GM23338 (cell line): ENCODE measurements at regions not wholly inside any gene's neighbourhood (a gene's known extent, or its start where the extent isn't known, plus 50 kb on each side); places are given as distances from the start of the nearest gene placed in this dataset.

Source experiments
- ATAC-seq: fragments of 200-7000 bp; cut with Tn5 transposase; 3 replicates; pipeline ENCODE4 v1.9.1; 2020
- DNase-seq: peaks from one replicate; pipeline ENCODE4 v3.0.0-alpha.2; 2015; ENCODE audit warnings: low spot score
- H2AFZ ChIP-seq: fragments of 200-600 bp; sonication (generic); 2 replicates; pipeline ENCODE4 v1.8.0; 2016; ENCODE audit warnings: antibody characterized with exemption, mild to moderate bottlenecking, moderate library complexity
- H3F3A ChIP-seq: fragments of 200-600 bp; sonication (generic); replicated peaks from 2 replicates; pipeline ENCODE4 v1.8.0; 2017; ENCODE audit warnings: antibody characterized with exemption, mixed run types, low read depth
- H3K27ac ChIP-seq: fragments of 200-600 bp; sonication (generic); 2 replicates; pipeline ENCODE4 v1.6.1; 2016; ENCODE audit warnings: low read depth
- H3K27me3 ChIP-seq: fragments of 200-600 bp; sonication (generic); 2 replicates; pipeline ENCODE4 v1.8.0; 2016; ENCODE audit warnings: mild to moderate bottlenecking, mixed run types, moderate library complexity; ENCODE audit not compliant: insufficient read depth
- H3K36me3 ChIP-seq: fragments of 200-600 bp; sonication (generic); 2 replicates; pipeline ENCODE4 v1.8.0; 2016; ENCODE audit warnings: mild to moderate bottlenecking; ENCODE audit not compliant: insufficient read depth
- H3K4me1 ChIP-seq: fragments of 200-600 bp; sonication (generic); 2 replicates; pipeline ENCODE4 v1.8.0; 2016; ENCODE audit warnings: mild to moderate bottlenecking, moderate library complexity; ENCODE audit not compliant: insufficient read depth
- H3K4me2 ChIP-seq: fragments of 200-600 bp; sonication (generic); 2 replicates; pipeline ENCODE4 v1.7.1; 2017; ENCODE audit warnings: mixed run types
- H3K4me3 ChIP-seq: fragments of 200-600 bp; sonication (generic); 2 replicates; pipeline ENCODE4 v1.6.1; 2016; ENCODE audit warnings: mixed run types
- H3K79me2 ChIP-seq: fragments of 200-600 bp; sonication (generic); replicated peaks from 2 replicates; pipeline ENCODE4 v1.8.0; 2017; ENCODE audit warnings: mild to moderate bottlenecking; ENCODE audit not compliant: insufficient read depth
- H3K9me2 ChIP-seq: fragments of 200-600 bp; sonication (generic); 2 replicates; pipeline ENCODE4 v1.8.0; 2017; ENCODE audit not compliant: insufficient read depth
- H4K20me1 ChIP-seq: fragments of 200-600 bp; sonication (generic); replicated peaks from 2 replicates; pipeline ENCODE4 v1.8.0; 2017; ENCODE audit warnings: mild to moderate bottlenecking; ENCODE audit not compliant: insufficient read depth
- H3K27ac Mint-ChIP-seq: 2 replicates; pipeline ENCODE4 v1.8.0; 2020; ENCODE audit warnings: inconsistent platforms, mild to moderate bottlenecking, moderate library complexity, mixed read lengths
- H3K27me3 Mint-ChIP-seq: 3 replicates; pipeline ENCODE4 v1.8.0; 2022; ENCODE audit warnings: low read depth, mild to moderate bottlenecking, moderate library complexity, mixed read lengths, inconsistent platforms; ENCODE audit not compliant: insufficient read depth, poor library complexity
- H3K36me3 Mint-ChIP-seq: 3 replicates; pipeline ENCODE4 v1.8.0; 2021; ENCODE audit warnings: low read depth, mild to moderate bottlenecking, inconsistent platforms, moderate library complexity, mixed read lengths
- H3K4me1 Mint-ChIP-seq: 3 replicates; pipeline ENCODE4 v1.8.0; 2020; ENCODE audit warnings: mild to moderate bottlenecking, inconsistent platforms, mixed read lengths
- H3K4me3 Mint-ChIP-seq: 3 replicates; pipeline ENCODE4 v1.8.0; 2021; ENCODE audit warnings: moderate library complexity, mild to moderate bottlenecking, inconsistent platforms, mixed read lengths
- H3K9me3 Mint-ChIP-seq: 3 replicates; pipeline ENCODE4 v1.8.0; 2020; ENCODE audit warnings: moderate library complexity, mild to moderate bottlenecking, inconsistent platforms, mixed read lengths
- CREB1 ChIP-seq: fragments of 250-450 bp; sonication (Bioruptor Pico); IDR thresholded peaks from 2 replicates; pipeline ENCODE4 v1.5.0; 2020; ENCODE audit warnings: low read depth, mild to moderate bottlenecking, moderate library complexity
- CTCF ChIP-seq, 2 experiments: fragments of 200-600 bp in 1 of 2; sonication (generic) in 1 of 2; conservative IDR thresholded peaks; 2 replicates each; pipeline versions ENCODE4 v1.5.1 to v1.6.1; 2016 to 2017; ENCODE audit warnings: antibody characterized with exemption in 2 of 2, low read depth in 2 of 2, mild to moderate bottlenecking in 2 of 2, moderate library complexity in 1 of 2
- ETS1 ChIP-seq: IDR thresholded peaks from 2 replicates; pipeline ENCODE4 v1.6.1; 2016; ENCODE audit warnings: antibody characterized with exemption
- EZH2 ChIP-seq: fragments of 200-600 bp; sonication (generic); IDR thresholded peaks from one replicate; pipeline ENCODE4 v1.8.0; 2017; ENCODE audit warnings: antibody characterized with exemption, mild to moderate bottlenecking, low read depth; ENCODE audit not compliant: unreplicated experiment
- EZH2phosphoT487 ChIP-seq: fragments of 200-600 bp; sonication (generic); IDR thresholded peaks from one replicate; pipeline ENCODE4 v1.8.1; 2018; ENCODE audit warnings: antibody characterized with exemption; ENCODE audit not compliant: unreplicated experiment
- JUNB ChIP-seq: IDR thresholded peaks from one replicate; pipeline ENCODE4 v1.6.1; 2016; ENCODE audit warnings: antibody characterized with exemption; ENCODE audit not compliant: unreplicated experiment
- NANOG ChIP-seq: IDR thresholded peaks from 2 replicates; pipeline ENCODE4 v1.6.1; 2016; ENCODE audit warnings: antibody characterized with exemption, borderline replicate concordance
- POLR2AphosphoS5 ChIP-seq: IDR thresholded peaks from 2 replicates; pipeline ENCODE4 v1.6.1; 2016; ENCODE audit warnings: antibody characterized with exemption, low read depth
- REST ChIP-seq: IDR thresholded peaks from one replicate; pipeline ENCODE4 v1.6.1; 2018; ENCODE audit warnings: antibody characterized with exemption; ENCODE audit not compliant: unreplicated experiment
- STAT1 ChIP-seq: IDR thresholded peaks from one replicate; pipeline ENCODE4 v1.6.1; 2016; ENCODE audit warnings: antibody characterized with exemption; ENCODE audit not compliant: unreplicated experiment
- ZNF114 ChIP-seq: fragments of 250-450 bp; sonication (Bioruptor Pico); IDR thresholded peaks from 2 replicates; pipeline ENCODE4 v1.5.0; 2020; ENCODE audit warnings: mild to moderate bottlenecking, moderate library complexity
- ZNF331 ChIP-seq: fragments of 250-450 bp; sonication (Bioruptor Pico); IDR thresholded peaks from 2 replicates; pipeline ENCODE4 v1.5.0; 2020; ENCODE audit warnings: low read depth, mild to moderate bottlenecking, moderate library complexity
- ZNF462 ChIP-seq: fragments of 250-450 bp; sonication (Bioruptor Pico); IDR thresholded peaks from 2 replicates; pipeline ENCODE4 v1.5.0; 2020; ENCODE audit warnings: mild to moderate bottlenecking, moderate library complexity

- TF ChIP-seq CTCF (conservative IDR thresholded peaks at IDR 0.05; ENCODE audit: low read depth in 2 of 2) (no peak), JUNB (no peak)
Observed at GRCh38 chr1:58380345-58380744, 166.2 kb downstream of the OMA1 start (continued).

- H3K9me3 Mint-ChIP-seq: peaks cover 27% of the 10 kb centered on the region
- H3K27me3 ChIP-seq: no peaks in the 10 kb centered on the region
- H3K27ac ChIP-seq: no peak overlapping the region
- H3K27me3 Mint-ChIP-seq: peaks cover 2% of the 10 kb centered on the region
- H3K36me3 Mint-ChIP-seq: peaks cover 21% of the 10 kb centered on the region
- H3K27ac Mint-ChIP-seq: no peak overlapping the region
- DNase-seq (no peak), ATAC-seq (no peak)
- H3K4me1 ChIP-seq: no peaks in the 10 kb centered on the region
- no peak overlapping the region for H2AFZ ChIP-seq
- no peaks in the 10 kb centered on the region for H3K79me2 ChIP-seq
- no peaks in the 10 kb centered on the region for H3F3A ChIP-seq
- peaks cover 16% of the 10 kb centered on the region; the same call in 1 of the 2 replicates for H3K9me2 ChIP-seq
- no peak overlapping the region for H3K4me3 ChIP-seq
- no peaks in the 10 kb centered on the region for H3K36me3 ChIP-seq
- H3K4me1 Mint-ChIP-seq: peaks cover 9% of the 10 kb centered on the region; the same call in 2 of the 3 replicates
- H3K4me2 ChIP-seq: no peak overlapping the region
- TF ChIP-seq STAT1: no peak
- TF ChIP-seq ZNF114 (CRISPR knock-in tag): no peak
- TF ChIP-seq ZNF331: no peak
- TF ChIP-seq POLR2AphosphoS5: no peak
- TF ChIP-seq CREB1 (CRISPR knock-in tag): no peak
- no peak for TF ChIP-seq ZNF462 (CRISPR knock-in tag)
- TF ChIP-seq REST: no peak
- TF ChIP-seq ETS1: no peak
- TF ChIP-seq NANOG: no peak
- no peak for TF ChIP-seq EZH2phosphoT487
- no peak for TF ChIP-seq JUNB
- TF ChIP-seq EZH2: no peak
- H4K20me1 ChIP-seq: no peaks in the 10 kb centered on the region
- H3K4me3 Mint-ChIP-seq: no peak overlapping the region
Observed at GRCh38 chr1:58367217-58367616, 179.3 kb downstream of the OMA1 start.
